ENCODE measurements at regions not wholly inside any gene's neighbourhood (a gene's known extent, or its start where the extent isn't known, plus 50 kb on each side); places are given as distances from the start of the nearest gene placed in this dataset.
"Not testable (repeated sequence)": the region's sequence is repeated elsewhere in the genome, so short reads cannot be mapped to it uniquely, and the experiment has no call there.

DNA sequence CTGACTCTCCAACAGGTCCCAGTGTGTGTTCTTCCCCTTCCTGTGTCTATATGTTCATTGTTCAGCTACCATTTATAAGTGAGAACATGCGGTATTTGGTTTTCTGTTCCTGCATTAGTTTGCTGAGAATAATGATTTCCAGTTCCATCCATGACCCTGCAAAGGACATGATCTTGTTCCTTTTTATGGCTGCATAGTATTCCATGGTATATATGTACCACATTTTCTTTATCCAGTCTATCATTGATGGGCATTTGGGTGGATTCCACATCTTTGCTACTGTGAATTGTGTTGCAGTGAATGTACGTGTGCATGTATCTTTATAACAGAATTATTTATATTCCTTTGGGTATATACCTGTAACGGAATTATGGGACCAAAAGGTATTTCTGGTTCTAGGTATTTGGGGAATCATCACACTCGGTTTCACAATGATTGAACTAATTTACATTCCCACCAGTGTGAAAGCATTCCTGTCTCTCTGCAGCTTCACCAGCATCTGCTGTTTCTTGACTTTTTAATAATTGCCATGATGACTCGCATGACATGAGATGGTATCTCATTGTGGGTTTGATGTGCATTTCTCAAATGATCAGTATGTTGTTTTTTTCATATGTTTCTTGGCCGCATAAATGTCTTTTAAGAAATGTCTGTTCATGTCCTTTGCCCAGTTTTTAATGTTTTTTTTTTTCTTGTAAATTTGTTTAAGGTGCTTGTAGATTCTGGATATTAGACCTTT lies 60.2 kb downstream of the LSMEM1 start:
- peaks cover 29% of the 10 kb centered on the region for H3K27me3 Mint-ChIP-seq (ENCODE audit: low read depth)
- H3K9me3 Mint-ChIP-seq: no peaks in the 10 kb centered on the region
- H3K4me1 Mint-ChIP-seq (ENCODE audit: low read depth): peaks cover 2% of the 10 kb centered on the region
- H3K27ac Mint-ChIP-seq: no peak overlapping the region
- DNase-seq (ENCODE audit: low spot score): no peak
- H3K36me3 Mint-ChIP-seq (ENCODE audit: low read depth): no peaks in the 10 kb centered on the region
- H3K4me3 Mint-ChIP-seq (ENCODE audit: low read depth): no peak overlapping the region
- intact Hi-C loops (cut with micrococcal nuclease): no loop called here

DNA sequence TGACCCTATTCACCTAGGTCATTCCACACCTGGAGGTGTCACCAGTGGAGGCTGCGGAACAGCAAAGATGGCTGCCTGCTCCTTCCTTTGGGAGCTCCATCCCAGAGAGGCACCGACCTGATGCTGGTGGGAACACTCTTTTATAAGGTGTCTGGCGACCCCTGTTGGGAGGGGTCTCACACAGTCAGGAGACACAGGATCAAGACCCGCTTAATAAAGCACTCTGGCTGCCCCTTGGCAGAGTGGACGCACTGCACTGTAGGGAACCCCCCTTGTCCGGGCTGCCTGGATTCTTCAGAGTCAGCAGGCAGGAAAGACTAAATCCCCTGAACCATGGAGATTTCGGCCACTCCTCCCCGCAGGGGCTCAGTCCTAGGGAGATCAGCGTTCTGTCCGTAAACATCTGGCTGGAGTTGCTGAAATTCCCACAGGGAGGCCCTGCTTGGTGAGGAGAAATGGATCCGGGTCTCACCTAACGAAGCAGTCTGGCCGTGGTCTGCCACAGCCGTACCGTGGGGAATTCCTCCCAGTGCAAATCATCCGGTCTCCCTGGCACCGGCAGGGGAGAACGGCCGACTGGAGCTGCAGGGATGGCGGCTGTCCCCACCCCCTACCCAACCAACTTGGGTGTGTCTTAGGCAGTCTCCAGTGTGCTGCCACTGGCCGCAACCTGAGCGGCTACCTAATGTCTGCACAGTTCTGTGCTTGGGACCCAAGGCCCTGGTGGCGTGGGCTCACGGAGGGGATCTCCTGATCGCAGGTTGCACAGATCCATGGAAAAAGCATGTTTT lies 66.1 kb downstream of the LSMEM1 start:
- intact Hi-C loops (cut with micrococcal nuclease): no loop called here
- Mint-ChIP-seq H3K27ac (no peak overlapping the region), H3K4me3 (ENCODE audit: low read depth) (no peak overlapping the region), H3K4me1 (ENCODE audit: low read depth) (no peaks in the 10 kb centered on the region), H3K36me3 (ENCODE audit: low read depth) (no peaks in the 10 kb centered on the region), H3K27me3 (ENCODE audit: low read depth) (peaks cover 13% of the 10 kb centered on the region), H3K9me3 (no peaks in the 10 kb centered on the region)
- no peak for DNase-seq (ENCODE audit: low spot score)

DNA sequence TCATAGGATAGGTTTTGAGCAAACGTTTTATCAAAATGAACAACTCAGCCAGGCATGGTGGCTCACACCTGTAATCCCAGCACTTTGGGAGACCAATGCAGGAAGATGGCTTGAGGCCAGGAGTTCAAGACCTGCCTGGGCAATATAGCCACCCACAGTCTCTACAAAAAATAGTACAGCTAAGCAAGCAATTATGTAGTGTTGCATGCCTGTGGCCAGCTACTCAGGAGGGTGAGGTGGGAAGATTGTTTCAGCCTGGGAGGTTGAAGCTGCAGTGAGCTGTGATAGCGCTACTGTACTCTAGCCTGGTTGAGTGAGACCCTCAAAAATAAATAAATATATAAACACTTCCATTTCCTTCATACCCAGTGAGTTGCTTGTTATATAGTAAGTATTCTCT lies 67.1 kb downstream of the LSMEM1 start:
- no peaks in the 10 kb centered on the region for H3K36me3 Mint-ChIP-seq (ENCODE audit: low read depth)
- no peaks in the 10 kb centered on the region for H3K4me1 Mint-ChIP-seq (ENCODE audit: low read depth)
- H3K27ac Mint-ChIP-seq: no peak overlapping the region
- H3K4me3 Mint-ChIP-seq (ENCODE audit: low read depth): no peak overlapping the region
- DNase-seq (ENCODE audit: low spot score): no peak
- H3K9me3 Mint-ChIP-seq: no peaks in the 10 kb centered on the region
- intact Hi-C loops (cut with micrococcal nuclease): no loop called here
- H3K27me3 Mint-ChIP-seq (ENCODE audit: low read depth): peaks cover 13% of the 10 kb centered on the region

DNA sequence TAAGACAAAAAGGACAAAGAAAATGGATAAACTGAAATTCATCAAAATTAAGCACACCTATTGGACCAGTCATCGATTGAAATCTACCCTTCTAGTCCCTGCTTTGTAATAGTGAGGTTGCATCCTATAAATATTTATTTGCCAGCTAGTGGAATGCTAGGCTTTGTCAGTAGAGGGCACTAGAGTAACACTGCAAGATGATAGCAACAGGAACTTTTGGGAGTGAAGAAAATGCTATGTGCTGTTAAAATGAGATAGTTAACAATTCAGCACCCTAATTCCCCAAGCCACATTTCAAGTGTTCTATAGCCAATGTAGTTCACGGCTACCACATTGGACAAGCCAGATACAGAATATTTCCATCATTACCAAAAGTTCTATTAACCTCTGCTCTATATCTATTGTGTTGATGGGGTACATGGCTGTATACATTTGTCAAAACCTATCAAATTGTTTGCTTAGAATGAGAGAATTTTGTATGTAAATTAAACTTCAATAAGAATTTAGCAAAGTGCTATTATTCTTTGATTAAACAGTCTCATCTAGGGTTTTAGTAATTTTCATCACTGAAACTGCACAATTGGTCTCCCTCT lies 69.8 kb downstream of the LSMEM1 start:
- H3K36me3 Mint-ChIP-seq (ENCODE audit: low read depth): no peaks in the 10 kb centered on the region

DNA sequence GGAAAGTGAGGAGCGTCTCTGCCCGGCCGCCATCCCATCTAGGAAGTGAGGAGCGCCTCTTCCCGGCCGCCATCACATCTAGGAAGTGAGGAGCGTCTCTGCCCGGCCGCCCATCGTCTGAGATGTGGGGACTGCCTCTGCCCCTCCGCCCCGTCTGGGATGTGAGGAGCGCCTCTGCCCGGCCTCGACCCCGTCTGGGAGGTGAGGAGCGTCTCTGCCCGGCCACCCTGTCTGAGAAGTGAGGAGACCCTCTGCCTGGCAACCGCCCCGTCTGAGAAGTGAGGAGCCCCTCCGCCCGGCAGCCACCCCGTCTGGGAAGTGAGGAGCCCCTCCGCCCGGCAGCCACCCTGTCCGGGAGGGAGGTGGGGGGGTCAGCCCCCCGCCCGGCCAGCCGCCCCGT lies 70.7 kb downstream of the LSMEM1 start:
- not testable (repeated sequence) for H3K27ac Mint-ChIP-seq; H3K27me3 Mint-ChIP-seq (ENCODE audit: low read depth); H3K36me3 Mint-ChIP-seq (ENCODE audit: low read depth); H3K4me1 Mint-ChIP-seq (ENCODE audit: low read depth); H3K9me3 Mint-ChIP-seq; DNase-seq (ENCODE audit: low spot score); H3K4me3 Mint-ChIP-seq (ENCODE audit: low read depth)
- intact Hi-C loops (cut with micrococcal nuclease): loop anchor here (2.0 to 10.0 kb wide), 2 partner anchors 233 to 347 kb away; no protein-coding TSS in a partner anchor

More for the DNA sequence above, 69.8 kb downstream of the LSMEM1 start:
- Mint-ChIP-seq H3K9me3 (no peaks in the 10 kb centered on the region), H3K4me1 (ENCODE audit: low read depth) (no peaks in the 10 kb centered on the region), H3K4me3 (ENCODE audit: low read depth) (no peak overlapping the region), H3K27me3 (ENCODE audit: low read depth) (peaks cover 4% of the 10 kb centered on the region), H3K27ac (no peak overlapping the region)
- DNase-seq (ENCODE audit: low spot score): no peak
- intact Hi-C loops (cut with micrococcal nuclease): loop anchor here (1.0 to 10.0 kb wide), 4 partner anchors 234 to 871 kb away; no protein-coding TSS in a partner anchor

DNA sequence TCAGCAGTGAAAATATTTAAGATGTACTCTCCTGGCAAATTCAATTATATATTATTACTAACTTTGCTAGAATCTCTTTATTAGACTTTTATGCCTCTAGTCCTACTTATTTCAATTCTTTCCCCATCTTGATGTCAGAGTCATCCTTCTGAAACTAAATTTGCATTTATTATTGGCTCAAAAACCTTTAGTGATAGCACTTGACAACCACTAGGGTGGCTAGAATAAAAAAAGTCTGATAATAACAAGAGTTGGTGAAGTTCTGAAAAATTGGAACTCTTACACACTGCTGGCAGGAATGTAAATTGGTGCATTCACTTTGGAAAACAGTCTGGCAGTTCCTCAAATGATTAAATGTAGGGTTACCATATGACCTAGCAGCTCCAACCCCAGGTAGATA lies 73.8 kb downstream of the LSMEM1 start:
- Mint-ChIP-seq H3K9me3 (no peaks in the 10 kb centered on the region), H3K4me1 (ENCODE audit: low read depth) (peaks cover 8% of the 10 kb centered on the region), H3K4me3 (ENCODE audit: low read depth) (no peak overlapping the region), H3K27ac (no peak overlapping the region), H3K27me3 (ENCODE audit: low read depth) (no peaks in the 10 kb centered on the region), H3K36me3 (ENCODE audit: low read depth) (no peaks in the 10 kb centered on the region)
- intact Hi-C loops (cut with micrococcal nuclease): loop anchor here (10.0 kb wide), 1 partner anchor 230 kb away; no protein-coding TSS in a partner anchor
- no peak for DNase-seq (ENCODE audit: low spot score)

DNA sequence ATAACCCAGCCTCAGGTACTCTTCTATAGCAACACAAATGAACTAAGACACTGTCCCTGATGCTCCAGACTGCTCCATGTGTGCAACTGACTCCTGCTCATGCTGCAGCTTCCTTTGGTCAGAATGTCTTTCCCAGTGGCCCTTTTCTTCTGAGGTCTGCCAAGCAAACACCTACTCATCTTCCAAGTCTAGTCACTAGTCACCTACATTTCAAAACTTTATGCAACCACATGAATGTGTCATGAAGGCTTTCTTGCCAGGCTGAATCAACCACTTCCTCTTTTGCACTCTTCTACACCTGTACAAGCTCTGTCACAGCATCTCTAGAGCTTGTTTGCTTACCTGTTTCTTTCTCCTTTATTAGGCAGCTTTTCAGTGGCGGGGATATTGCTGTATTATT lies 75.8 kb downstream of the LSMEM1 start:
- intact Hi-C loops (cut with micrococcal nuclease): loop anchor here (10.0 kb wide), 1 partner anchor 228 kb away; no protein-coding TSS in a partner anchor
- peaks cover 13% of the 10 kb centered on the region for H3K4me1 Mint-ChIP-seq (ENCODE audit: low read depth)
- H3K27ac Mint-ChIP-seq: no peak overlapping the region
- H3K9me3 Mint-ChIP-seq: no peaks in the 10 kb centered on the region
- no peaks in the 10 kb centered on the region for H3K27me3 Mint-ChIP-seq (ENCODE audit: low read depth)
- no peak overlapping the region for H3K4me3 Mint-ChIP-seq (ENCODE audit: low read depth)
- DNase-seq (ENCODE audit: low spot score): no peak
- no peaks in the 10 kb centered on the region for H3K36me3 Mint-ChIP-seq (ENCODE audit: low read depth)

DNA sequence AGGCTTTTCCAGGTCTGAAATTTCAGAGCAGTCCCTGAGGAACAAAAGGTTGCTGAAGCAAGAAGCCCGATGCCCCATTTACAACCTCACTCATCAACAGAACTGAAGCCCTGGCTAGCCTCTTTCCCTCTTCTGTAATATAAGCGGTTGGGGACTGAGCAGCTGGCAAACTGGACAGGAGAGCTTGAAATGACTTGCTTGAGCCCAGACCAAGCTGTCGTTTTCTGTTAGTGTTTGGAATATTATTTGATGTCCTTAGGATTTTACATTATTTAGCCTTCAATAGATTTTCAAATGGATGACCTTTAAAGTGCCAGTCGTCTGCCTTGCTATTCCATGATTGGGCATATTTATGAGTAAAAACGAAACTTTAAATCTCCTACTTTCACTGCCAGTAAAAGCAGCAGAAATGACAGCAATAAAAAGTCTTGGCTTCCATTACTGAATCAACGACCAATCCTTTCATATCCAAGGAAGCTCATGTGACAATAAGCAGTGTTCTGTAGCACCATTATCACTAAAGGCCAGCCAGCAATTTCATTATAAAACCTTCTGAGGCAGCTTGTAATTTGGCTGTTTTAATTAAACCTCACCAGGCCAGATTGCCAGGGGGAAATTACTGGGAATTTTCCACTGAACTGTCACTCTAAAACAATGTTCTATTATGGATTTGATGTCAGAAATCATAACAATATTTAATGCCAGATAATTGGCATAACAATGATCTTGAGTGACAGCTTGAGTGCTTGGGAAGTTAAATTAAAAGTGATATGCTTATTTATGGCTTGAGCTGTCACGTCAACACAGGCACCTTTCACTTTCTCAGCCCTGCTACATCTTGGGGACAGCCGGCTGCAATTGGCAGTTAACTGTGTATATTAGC lies 85.9 kb downstream of the LSMEM1 start:
- peaks cover 7% of the 10 kb centered on the region for H3K27me3 Mint-ChIP-seq (ENCODE audit: low read depth)

DNA sequence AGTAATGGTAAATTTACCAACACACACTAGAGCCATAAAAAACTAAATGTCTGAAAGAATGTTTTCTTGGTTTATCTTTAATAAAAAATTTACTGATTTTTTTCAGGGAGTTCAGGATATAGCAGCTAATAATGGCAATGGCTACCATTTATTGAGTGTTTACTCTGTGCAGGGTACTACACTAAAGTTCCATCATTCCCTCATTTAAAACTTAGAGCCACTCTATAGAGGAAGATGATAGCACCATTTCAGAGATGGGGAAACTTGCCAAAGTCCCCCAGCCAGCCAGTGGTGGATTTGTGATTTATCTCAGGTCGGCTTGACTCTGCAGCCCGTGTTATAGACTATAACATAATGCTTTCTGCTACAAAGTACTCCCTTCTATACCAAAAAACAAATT lies 86.6 kb downstream of the LSMEM1 start:
- Mint-ChIP-seq H3K27ac (no peak overlapping the region), H3K4me3 (ENCODE audit: low read depth) (no peak overlapping the region), H3K4me1 (ENCODE audit: low read depth) (no peaks in the 10 kb centered on the region), H3K36me3 (ENCODE audit: low read depth) (no peaks in the 10 kb centered on the region), H3K9me3 (no peaks in the 10 kb centered on the region), H3K27me3 (ENCODE audit: low read depth) (peaks cover 7% of the 10 kb centered on the region)
- DNase-seq (ENCODE audit: low spot score): no peak
- intact Hi-C loops (cut with micrococcal nuclease): no loop called here

More for the DNA sequence above, 85.9 kb downstream of the LSMEM1 start:
- DNase-seq (ENCODE audit: low spot score): no peak
- Mint-ChIP-seq H3K4me1 (ENCODE audit: low read depth) (no peaks in the 10 kb centered on the region), H3K36me3 (ENCODE audit: low read depth) (no peaks in the 10 kb centered on the region), H3K4me3 (ENCODE audit: low read depth) (no peak overlapping the region), H3K9me3 (no peaks in the 10 kb centered on the region), H3K27ac (no peak overlapping the region)
- intact Hi-C loops (cut with micrococcal nuclease): no loop called here

DNA sequence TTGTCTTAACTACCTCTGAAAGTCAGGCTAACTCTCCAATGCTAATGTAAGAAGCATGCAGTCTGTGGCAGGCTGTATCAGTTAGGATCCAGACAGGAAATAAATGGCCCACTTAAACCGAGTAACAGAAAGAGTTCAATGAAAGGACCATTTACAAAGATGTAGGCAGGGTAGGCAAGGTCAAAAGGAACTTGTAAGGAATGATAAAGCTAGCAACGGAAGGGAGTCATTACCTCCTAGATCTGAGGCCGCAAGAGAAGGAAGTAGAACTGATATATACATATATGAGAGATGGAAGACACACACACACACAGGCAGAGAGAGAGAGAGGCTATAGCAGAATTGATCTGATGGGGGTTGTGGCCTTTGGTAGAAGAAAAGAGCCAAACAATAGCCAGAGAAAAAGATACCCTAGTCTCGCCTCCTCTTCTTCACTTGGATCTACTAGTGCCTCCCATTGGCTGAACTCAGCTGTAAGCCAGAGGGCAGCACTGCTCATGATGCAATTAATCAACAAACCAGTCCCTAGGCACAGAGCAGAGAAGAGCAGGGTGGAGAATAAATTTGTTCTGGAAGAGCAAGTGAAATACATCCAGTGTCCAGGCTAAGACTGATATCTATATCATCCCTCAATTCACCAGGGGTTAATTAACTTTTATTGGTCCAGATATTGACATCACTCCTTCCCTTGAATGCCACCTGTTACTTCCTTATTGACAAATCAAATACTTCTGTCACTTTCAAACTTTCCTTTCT lies 91.2 kb downstream of the LSMEM1 start:
- peaks cover 10% of the 10 kb centered on the region for H3K9me3 Mint-ChIP-seq
- no peak for DNase-seq (ENCODE audit: low spot score)
- H3K27me3 Mint-ChIP-seq (ENCODE audit: low read depth): peaks cover 2% of the 10 kb centered on the region
- peaks cover 3% of the 10 kb centered on the region for H3K4me1 Mint-ChIP-seq (ENCODE audit: low read depth)
- H3K36me3 Mint-ChIP-seq (ENCODE audit: low read depth): no peaks in the 10 kb centered on the region
- H3K4me3 Mint-ChIP-seq (ENCODE audit: low read depth): no peak overlapping the region
- no peak overlapping the region for H3K27ac Mint-ChIP-seq
- intact Hi-C loops (cut with micrococcal nuclease): no loop called here

DNA sequence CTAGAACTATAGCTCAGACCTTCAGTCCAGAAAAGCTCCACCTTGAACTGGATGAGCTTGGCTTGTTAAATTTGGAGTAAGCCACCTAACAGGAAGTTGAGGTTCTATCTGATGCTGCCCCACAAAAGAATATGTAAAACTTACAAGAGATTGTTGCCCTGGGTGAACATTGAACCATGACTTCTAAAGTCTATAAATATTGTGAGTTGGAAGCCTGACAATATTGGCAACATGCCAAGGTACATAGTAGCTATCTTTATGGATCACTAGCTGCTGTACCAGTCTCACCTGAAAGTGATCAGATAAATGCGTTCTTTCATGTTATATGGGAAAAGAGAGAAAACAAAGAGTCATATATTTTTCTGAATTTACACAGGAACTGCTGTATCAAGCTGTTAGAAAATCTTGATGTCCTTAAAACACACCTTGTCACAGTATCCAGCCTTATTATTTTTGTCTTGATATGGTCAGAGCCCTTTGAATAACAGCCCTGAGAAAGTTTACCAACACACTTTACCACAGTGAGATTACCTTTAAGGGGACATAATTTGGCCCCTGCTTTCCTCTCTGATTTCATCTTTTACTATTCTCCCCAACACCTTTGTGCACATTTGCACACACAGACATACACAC lies 92.0 kb downstream of the LSMEM1 start:
- H3K36me3 Mint-ChIP-seq (ENCODE audit: low read depth): no peaks in the 10 kb centered on the region
- H3K27me3 Mint-ChIP-seq (ENCODE audit: low read depth): peaks cover 2% of the 10 kb centered on the region
- intact Hi-C loops (cut with micrococcal nuclease): no loop called here
- no peak for DNase-seq (ENCODE audit: low spot score)
- H3K4me3 Mint-ChIP-seq (ENCODE audit: low read depth): no peak overlapping the region
- peaks cover 3% of the 10 kb centered on the region for H3K4me1 Mint-ChIP-seq (ENCODE audit: low read depth)
- H3K27ac Mint-ChIP-seq: no peak overlapping the region
- peaks cover 10% of the 10 kb centered on the region for H3K9me3 Mint-ChIP-seq

All from activated T-helper 2 cell treated with anti-CD3 and anti-CD28 coated beads, Interferon-gamma antibody, Interleukin-2, Interleukin-4, amounts not matched to agents 10 μg/mL and 5 μg/mL and 100 μg/mL, durations not matched to agents 14 hours and 24 hours and 36 hours (primary cell).